GM23338 (cell line): ENCODE measurements at regions not wholly inside any gene's neighbourhood (a gene's known extent, or its start where the extent isn't known, plus 50 kb on each side); places are given as distances from the start of the nearest gene placed in this dataset.

ENCODE experiments used
- CTCF ChIP-seq, 2 experiments: fragments of 200-600 bp in 1 of 2; sonication (generic) in 1 of 2; conservative IDR thresholded peaks; 2 replicates each; pipeline versions ENCODE4 v1.5.1 to v1.6.1; 2016 to 2017; ENCODE audit warnings: antibody characterized with exemption in 2 of 2, low read depth in 2 of 2, mild to moderate bottlenecking in 2 of 2, moderate library complexity in 1 of 2
- EZH2 ChIP-seq: fragments of 200-600 bp; sonication (generic); IDR thresholded peaks from one replicate; pipeline ENCODE4 v1.8.0; 2017; ENCODE audit warnings: antibody characterized with exemption, mild to moderate bottlenecking, low read depth; ENCODE audit not compliant: unreplicated experiment
- EZH2phosphoT487 ChIP-seq: fragments of 200-600 bp; sonication (generic); IDR thresholded peaks from one replicate; pipeline ENCODE4 v1.8.1; 2018; ENCODE audit warnings: antibody characterized with exemption; ENCODE audit not compliant: unreplicated experiment
- REST ChIP-seq: IDR thresholded peaks from one replicate; pipeline ENCODE4 v1.6.1; 2018; ENCODE audit warnings: antibody characterized with exemption; ENCODE audit not compliant: unreplicated experiment

GRCh38 chrX:3440981-3441380, 94.5 kb upstream of the MXRA5 start:
- TF ChIP-seq CTCF (conservative IDR thresholded peaks at IDR 0.05; ENCODE audit: low read depth in 2 of 2), result no peak
- TF ChIP-seq EZH2, result no peak
- TF ChIP-seq EZH2phosphoT487, result no peak
- no peak for TF ChIP-seq REST
